SIG-M5 treated with dmso at 0.1 percent for 504 hours (cell line): ENCODE measurements at regions not wholly inside any gene's neighbourhood (a gene's known extent, or its start where the extent isn't known, plus 50 kb on each side); places are given as distances from the start of the nearest gene placed in this dataset.

Experiments
- DNase-seq: peaks from one replicate; lab custom pipeline; 2025; ENCODE audit not compliant: unreplicated experiment; lab: John Stamatoyannopoulos, UW

DNA sequence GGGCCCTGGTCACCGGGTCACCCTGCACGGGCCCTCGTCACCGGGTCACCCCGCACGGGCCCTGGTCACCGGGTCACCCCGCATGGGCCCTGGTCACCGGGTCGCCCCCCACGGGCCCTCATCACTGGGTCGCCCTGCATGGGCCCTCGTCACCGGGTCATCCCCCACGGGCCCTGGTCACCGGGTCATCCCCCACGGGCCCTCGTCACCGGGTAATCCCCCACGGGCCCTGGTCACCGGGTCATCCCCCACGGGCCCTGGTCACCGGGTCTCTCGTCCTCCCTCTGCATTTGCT lies 77.6 kb downstream of the RIPK4 start:
- no peak for DNase-seq

DNA sequence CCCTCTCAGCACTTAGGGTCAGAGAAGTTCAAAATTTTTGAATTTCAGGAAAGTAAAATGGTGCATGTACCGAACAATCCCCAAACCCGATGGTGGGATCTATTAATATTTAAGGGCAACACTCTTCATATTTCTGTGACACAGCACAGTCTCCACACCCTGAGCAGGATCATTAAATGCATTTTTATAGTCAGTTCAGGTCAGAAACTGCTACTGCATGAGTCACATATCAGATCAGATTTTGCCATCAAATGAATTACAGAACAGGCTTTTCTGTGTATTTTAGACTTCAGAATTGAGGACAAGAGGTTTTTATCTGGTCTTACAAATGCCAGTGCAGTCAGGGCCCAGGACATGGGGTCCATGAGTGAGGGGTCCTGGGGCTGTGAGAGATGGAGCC lies 79.2 kb downstream of the RIPK4 start:
- no peak for DNase-seq

DNA sequence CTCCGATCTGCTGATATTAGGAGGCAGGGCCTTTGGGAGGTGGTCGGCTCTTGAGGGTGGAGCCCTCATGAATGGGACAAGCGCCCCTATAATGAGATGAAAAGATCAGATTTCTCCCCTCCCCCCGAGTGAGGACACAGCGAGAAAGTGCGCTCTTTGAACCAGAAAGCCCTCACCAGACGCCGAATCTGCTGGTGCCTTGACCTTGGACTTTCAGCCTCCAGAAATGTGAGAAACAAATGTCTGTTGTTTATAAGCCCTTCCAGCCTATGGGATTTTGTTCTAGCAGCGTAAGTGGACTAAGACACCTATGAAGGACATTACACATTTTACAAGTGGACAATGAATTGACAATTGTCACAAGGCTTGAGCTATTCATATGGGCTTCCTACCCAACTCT lies 80.2 kb downstream of the RIPK4 start:
- no peak for DNase-seq

DNA sequence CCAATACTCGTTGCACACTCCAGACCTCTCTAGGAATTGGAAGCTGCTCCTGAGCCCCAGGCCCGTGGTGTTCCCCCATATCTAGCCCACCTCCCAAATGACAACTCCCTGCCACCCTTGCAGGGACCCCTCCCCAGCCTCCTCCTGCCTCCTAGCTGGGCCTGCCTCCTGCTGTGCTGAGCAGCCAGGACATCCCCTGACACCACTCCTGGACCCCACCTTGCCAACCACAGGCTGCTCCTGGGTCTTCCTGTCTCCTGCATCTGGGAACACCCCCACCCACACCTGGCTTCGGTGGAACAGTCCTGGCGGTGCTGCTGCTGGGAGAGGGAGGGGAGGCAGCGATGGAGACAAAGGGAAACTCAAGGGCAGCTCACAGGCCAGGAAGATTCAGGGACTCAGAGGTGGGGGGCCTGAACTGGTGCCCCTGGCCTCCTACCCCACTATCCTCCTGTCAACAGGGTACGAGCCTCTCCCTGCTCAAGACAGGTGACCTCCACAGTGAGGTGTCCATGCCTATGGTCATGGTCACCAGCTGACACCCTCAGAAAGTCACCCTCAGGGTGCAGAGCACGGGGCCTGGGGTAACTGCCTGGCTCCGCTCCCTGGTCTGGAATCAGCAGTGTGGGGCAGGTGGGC lies 81.2 kb downstream of the RIPK4 start:
- no peak for DNase-seq

DNA sequence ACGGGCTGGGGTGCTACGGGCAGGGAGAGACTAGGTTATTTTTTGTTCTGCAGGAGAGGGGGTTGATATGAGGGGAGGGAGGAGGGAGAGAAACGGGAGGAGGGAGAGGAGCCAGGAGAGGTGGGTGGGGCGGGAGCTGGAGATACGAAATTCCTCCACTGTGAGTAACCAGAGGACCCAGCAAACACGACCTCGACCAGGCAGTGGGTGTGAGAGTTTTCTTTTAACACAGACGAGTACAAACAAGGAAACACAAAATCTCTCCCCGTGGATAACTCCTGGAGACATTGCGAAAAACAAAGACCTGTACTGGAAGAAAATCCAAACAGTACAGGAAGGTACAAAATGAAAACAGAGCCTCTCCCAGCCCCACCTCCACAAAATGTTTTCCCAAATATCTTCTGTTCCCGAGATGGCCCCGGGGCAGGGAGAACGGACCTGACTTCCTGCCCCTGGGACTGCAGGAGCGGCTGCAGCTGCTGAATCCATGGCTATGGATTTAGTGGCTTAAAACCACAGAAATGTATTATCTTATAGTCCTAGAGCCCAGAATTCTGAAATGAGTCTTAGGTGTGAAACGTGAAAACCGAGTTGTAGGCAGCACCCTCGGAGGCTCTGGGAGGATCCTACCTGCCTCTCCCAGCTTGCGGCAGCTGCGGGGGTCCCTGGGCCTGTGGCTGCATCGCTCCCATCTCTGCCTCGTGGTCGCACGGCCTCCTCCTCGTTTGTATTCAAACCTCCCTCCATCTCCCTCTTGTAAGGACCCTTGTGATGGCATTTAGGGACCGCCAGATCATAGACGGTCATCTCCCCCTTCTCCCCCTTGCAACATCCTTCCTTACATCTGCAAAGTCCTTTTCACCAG lies 82.2 kb downstream of the RIPK4 start:
- peak; percentile 33 for DNase-seq

DNA sequence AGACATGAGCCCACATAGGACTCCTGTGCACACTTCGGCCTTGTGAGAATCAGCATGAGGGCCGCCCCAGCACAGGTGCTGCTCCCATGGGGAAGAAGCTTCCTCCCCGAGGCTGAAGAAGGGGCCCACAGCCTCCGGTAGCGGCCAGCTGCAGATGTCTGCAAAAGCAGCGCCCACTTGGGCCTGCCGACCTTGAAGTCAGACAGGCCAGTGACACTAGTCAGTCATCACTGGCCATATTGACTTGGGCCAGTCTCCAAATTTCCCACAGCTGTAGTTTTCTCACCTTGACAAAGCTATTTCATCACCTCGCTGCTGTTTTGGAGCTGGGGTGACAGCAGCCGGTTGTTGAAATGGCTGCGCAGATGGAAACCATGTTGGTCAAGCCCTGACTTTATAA lies 83.0 kb downstream of the RIPK4 start:
- DNase-seq, result no peak

DNA sequence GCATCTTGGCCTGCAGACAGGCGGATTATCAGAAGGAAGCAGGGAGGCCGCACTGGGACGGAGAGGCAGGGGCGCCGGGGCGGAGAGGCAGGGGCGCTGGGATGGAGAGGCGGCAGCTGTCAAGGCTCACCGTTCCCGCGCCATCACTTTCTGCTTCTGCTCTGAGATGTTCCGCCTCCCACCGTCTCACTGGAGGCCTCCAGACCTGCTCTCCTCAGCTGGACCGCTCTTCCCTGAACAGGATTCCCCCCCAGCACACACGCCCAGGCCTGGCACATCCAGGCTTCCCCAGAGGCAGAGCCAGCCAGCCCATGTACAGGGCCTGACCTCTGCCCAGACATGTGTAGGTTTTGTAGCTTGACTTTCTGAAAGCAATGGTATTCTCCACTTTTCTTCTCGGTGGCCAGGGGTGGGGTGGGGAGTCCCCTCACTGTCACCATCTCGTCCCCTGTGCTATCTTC lies 84.1 kb downstream of the RIPK4 start:
- DNase-seq, result no peak

DNA sequence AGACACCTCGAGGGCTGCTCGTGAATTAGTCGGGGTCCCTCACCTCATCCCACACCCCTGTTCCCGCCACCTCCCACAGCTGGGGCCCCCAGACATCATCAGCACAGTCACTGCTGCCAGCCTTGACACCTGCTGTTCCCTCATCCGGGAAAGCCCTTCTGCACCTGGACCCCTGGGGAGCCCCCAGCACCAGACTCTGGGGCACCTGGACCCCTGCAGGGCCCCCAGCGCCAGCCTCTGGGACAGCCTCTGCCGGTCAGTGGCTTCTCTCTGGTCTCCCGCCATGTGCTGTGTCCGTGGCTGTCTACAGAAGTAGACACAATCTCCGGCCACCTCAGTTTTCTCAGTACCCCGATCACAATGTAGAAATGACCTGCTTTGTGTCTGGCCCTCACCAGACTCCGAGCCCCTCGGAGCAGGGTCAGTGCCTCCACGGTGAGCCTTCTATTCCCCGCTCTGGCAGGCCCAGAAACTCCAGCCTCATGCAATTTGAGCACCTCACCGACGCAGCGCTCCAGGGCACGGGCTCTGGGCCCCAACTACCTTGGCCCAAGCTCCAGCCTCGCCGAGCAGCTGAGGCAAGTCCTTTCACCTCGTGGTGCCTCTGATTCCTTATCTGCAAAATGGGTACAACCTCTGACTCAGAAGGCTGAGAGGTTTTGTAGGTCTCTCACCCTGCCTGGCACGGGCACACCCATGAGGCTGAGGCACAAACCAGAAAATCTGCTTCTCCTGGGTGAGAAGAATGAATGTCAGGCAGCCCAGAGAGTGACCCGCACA lies 84.7 kb downstream of the RIPK4 start:
- no peak for DNase-seq

DNA sequence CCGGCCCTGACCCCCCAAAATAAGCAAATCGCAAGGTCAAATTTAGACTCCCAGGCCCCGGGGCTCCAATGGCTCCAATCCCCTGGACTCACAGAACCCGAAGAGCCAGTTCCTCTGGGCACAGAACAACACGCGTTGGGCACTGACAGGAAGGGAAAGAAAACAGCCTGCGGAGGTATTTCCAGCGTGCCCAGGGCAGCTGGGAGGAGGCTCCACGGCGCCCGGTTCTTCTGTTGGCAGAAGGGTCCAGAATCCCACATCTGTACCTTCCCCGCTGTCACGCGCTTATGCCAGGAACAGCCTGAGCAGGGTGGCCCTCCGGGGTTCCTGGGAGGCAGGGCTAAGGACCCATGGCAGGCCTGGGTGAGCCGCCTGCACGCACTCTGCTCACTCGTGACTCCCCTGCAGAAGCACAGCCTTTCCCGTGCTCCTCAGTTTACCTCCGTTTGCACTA lies 85.5 kb downstream of the RIPK4 start:
- DNase-seq, result peak; percentile 67

DNA sequence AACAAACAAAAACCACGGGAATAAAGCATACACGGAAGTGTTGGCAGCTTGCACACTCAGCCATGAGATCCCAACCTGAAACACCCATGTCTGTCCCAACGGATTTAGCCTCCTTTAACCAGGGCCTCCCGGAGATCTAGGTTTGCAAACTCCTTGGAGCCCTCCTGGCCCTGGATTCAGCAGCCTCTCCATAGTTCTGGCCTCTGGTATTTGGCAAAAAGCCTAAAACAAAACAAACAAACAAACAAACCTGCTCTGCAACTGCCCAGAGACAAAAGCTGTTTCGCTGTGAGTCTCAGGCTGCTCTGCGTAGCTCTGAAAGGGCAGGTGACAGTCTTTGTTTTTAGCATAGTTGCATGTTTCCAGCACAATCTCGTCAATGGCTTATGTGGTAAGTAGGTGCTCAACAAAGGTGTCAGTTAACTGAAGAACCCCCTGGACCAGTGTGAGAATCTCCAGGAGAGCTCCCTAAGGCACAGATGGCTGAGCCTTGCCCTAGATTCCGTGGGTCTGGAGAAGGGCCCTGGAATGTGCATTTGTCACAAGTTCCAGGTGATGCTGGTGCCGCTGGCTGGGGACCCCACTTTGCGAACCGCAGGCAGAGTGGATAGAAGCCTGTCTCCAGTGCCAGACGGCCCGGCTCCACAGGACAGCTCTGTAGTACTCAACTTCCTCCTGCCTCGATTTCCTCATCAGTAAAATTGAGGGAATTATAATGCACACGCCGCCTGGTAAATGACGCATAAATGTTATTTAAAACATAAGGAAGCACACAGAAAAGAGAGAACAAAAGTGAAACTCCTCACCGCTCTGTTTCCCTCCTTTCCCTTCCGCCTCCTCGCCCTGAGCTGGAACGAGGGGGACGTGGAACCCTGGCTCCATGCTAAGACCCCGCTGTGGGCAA lies 86.2 kb downstream of the RIPK4 start:
- DNase-seq, result peak; percentile 41

DNA sequence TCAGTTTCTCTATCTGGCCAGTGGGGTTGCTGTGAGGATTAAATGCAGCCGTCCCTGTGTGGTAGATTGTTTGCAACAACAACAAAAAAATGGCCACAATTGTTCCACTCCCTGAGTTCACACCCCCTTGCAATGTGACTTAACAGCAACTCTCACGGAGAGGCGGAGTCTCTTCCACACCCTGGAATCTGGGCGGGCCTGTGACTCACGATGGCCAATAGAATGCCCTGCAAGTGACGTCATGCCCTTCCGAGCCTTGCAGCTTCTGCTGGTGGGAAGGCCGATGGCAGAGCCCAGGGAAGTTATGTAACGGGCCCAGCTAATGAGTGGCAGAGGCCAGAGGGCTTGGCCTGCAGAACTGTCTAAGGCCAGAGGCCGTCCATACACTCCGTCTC lies 87.9 kb downstream of the RIPK4 start:
- DNase-seq, result peak; percentile 96

DNA sequence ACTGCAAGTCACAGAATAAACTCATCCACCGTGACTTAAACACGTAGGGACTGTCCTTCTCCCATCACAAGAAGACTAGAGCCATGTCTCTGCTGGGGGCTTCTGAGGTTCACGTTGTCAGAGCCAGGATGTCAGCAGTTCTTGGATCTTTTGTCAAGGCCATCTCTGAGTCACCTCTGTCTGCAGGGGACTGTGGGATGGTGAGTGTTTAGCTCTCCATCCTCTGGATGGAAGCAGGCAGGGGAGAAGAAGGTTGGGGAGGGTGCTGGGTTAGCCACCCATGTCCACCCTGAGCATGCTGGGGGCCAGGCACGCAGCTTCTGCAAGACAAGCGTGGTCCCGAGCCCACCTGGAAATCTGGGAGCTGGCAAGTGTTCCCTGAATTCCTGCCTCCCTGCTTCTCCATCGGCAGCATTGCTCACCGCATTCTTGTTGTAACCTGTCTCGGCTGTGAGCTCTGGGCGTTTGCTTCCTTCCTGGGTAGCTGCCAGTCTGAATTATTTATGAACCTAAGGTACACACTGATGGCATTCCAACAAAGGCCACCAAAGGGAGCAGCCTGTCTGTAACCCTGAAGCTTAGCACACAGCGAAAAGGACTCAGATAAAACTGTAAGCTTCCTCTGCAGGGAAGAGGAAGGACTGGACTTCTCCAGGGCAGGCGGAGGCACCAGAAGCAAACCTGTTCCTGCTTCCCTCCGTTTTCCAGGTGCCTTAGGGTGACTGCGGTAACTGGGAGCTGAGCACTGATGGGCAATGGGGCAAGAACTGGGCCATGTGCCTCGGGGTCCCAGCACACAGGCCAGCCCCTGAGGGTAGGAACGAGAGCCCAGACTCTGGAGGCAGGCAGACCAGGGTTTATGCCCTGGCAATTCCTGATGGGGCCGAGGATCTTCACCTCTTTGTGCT lies 88.6 kb downstream of the RIPK4 start:
- DNase-seq, result peak; percentile 81

DNA sequence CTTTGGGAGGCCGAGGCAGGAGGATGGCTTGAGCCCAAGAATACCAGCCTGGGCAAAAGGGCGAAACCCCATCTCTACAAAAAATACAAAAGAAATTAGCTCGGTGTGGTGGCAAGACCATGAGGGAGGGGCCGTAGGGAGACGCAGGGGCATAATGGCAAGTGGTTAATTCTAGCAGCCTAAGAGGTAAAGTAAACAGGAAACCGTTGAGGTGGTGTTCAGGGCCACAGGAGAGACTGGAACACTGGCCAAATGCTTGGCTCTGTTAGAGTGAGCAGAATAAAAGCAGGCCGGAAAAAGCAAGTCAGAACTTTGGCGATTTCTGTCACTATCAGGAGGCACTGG lies 89.2 kb downstream of the RIPK4 start:
- no peak for DNase-seq

DNA sequence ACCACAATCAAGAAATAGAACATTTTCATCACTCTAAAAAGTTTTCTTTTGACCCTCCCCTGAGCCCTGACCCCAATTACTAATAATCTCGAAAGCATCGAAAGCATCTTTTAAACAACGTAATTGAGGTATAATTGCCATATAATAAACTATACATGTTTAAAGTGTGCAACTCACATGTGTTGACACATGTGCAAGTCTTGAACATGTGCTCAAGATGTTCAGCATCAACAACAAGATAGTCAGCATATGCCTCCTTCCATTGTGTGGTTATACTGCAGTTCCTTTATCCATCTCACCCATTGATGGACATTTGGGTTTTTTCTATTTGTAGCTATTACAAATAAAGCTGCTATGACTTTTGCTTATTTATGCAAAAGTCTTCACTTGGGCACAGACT lies 90.7 kb downstream of the RIPK4 start:
- no peak for DNase-seq

DNA sequence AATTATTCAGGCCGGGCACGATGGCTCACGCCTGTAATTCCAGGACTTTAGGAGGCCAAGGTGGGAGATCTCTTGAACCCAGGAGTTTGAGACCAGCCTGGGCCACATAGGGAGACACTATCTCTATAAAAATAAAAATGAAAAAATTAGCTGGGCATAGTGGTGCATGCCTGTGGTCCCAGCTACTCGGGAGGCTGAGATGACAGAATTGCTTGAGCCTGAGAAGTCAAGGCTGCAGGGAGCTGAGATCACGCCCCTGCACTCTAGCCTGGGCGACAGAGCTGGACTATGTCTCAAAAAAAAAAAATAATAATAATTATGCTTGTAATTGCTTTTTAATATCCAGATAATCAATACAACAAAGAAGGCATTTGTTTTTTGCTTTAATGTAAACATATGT lies 91.3 kb downstream of the RIPK4 start:
- no peak for DNase-seq

DNA sequence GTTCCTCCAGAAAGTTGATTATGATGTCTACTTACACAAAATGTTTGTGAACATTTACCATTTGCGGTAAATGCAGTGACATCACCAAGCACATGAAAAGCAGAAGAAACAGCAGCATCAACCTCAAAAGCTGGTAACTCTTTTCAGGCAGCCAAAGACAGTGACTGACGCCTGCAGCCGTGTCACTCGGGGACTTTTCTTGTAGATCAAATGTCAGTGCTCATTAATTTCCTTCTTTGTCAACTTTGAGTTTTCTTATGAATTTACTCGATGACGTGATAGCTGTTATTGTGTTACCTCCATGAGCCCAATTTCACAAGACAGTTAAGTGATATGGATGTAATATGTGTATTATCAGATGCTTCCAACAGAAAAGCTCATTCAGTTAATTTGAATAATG lies 92.5 kb downstream of the RIPK4 start:
- DNase-seq, result no peak

DNA sequence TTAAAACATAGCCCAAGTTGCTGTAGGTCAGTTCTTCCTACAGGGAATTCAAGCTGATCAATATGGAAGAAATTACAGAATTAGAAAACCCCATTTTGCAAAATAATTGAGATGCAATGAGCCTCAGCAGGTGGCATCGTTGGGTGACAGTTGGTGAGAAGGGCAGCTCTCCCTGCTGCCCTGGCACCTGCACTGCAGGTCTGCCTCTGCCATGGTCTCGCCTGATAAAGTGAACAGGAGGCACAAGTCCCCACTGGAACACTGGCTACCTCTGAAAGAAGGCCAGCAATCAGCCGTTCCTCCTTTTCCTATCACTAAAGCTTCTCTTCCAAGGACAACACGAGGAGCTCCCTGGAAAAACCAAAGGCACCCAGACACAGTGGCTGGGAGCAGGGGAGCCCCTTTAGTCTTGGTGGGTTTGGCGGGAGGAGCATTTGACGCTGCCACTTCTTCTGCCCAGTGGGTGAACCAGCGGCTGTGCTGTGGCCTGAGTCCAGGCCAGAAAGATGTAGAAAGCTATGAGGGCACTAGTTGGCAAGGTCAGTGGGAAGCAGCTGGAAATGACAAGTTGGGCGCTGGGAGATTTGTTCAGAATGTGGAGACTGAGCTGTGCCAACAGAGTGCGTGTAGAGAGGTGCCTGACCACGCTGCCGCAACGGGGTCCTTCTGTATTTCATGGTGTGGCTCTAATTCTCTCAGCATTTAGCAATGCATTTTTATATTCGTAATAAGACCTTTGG lies 93.1 kb downstream of the RIPK4 start:
- no peak for DNase-seq

DNA sequence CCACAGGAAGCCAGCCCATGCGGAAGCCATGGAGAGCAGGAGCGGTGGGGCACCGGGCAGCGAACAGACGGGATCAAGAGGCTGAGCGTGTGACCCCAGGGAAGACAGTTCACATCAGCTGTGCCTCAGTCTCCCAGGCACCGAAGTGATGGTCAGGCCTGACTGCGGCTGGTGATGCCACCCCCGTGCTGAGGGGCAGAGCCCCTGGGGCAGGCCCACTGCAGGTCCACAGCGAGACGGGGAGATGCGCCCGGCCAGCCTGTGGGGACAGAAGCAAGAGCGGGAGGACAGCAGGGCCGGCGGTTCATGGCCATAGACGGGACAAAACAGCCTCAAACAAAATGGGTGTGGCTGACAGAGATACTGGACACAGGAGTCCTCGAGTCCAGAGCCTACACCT lies 93.8 kb downstream of the RIPK4 start:
- no peak for DNase-seq

DNA sequence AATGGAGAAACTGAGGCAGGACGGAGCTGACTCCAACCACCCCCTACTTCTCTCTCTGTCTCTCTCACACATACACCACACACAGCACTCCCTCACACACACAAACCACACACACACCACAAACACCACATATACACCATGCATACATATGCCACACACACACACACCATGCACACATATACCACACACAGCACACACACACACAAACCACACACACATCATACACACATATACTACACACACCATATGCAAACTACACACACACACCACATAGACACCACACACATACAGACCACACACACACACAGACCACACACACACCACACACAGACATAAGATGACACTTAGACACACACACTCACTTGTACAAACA lies 94.3 kb downstream of the RIPK4 start:
- DNase-seq, result no peak
